Upper lobe of right lung (tissue), 1 donor: ENCODE measurements at regions not wholly inside any gene's neighbourhood (a gene's known extent, or its start where the extent isn't known, plus 50 kb on each side); places are given as distances from the start of the nearest gene placed in this dataset.
A peak's percentile ranks its signal among the peaks of the same experiment; 100 is the strongest.

Source experiments
- ATAC-seq: fragments of 200-7000 bp; cut with Tn5 transposase; one replicate; pipeline ENCODE4 v1.9.1; 2020; ENCODE audit warnings: mild to moderate bottlenecking, moderate library complexity
- DNase-seq: peaks from one replicate; pipeline ENCODE4 v3.0.0-alpha.2; 2020
- H3K27ac ChIP-seq: fragments of 200-600 bp; one replicate; pipeline ENCODE4 v1.8.0; 2022
- H3K27me3 ChIP-seq: fragments of 200-600 bp; one replicate; pipeline ENCODE4 v1.8.0; 2022; ENCODE audit warnings: mild to moderate bottlenecking
- H3K36me3 ChIP-seq: fragments of 200-600 bp; one replicate; pipeline ENCODE4 v1.8.0; 2022
- H3K4me1 ChIP-seq: fragments of 200-600 bp; one replicate; pipeline ENCODE4 v1.8.0; 2022
- H3K4me3 ChIP-seq: fragments of 200-600 bp; one replicate; pipeline ENCODE4 v1.8.0; 2022; ENCODE audit warnings: mild to moderate bottlenecking
- H3K9me3 ChIP-seq: fragments of 200-600 bp; one replicate; pipeline ENCODE4 v1.8.0; 2022
- intact Hi-C: fragments of 100-400 bp; cut with DNase I; formaldehyde crosslinking; loops from one replicate; pipeline ENCODE4 v1.11.0; 2022
- TF ChIP-seq, protein P1 (sequence below): fragments of 200-600 bp; IDR thresholded peaks from one replicate; pipeline ENCODE4 v1.8.0; 2022; ENCODE audit warnings: antibody characterized with exemption
- donor health status: DM: no; HTN: yes; CAD: no; lungs with severe emphysema.

DNA sequence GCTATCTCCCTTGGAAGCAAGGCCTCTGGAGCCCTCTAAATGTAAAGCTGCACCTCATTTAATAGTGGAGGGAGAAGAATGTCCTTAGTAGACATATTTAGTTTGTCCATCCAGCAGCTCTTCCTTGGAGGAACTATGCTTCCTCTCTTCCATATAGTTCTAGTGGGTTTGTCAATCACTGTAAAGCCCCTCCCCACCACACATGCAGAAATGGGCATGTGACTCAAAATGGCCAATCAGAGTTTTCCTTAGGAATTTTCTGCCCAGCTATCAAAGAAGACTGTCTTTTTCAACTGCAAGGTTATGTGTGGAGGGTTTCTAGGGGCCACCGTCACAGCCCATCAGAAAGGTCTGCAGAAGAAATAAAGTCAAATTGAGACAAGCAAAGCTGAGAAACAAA is 175.5 kb downstream of the MIS18A start:
- no peak for DNase-seq
- Histone ChIP-seq H3K4me3 (no peak overlapping the region), H3K27me3 (no peaks in the 10 kb centered on the region), H3K9me3 (no peaks in the 10 kb centered on the region), H3K27ac (no peak overlapping the region), H3K4me1 (no peaks in the 10 kb centered on the region), H3K36me3 (no peaks in the 10 kb centered on the region)
- ATAC-seq, result no peak
- TF ChIP-seq, protein P1, sequence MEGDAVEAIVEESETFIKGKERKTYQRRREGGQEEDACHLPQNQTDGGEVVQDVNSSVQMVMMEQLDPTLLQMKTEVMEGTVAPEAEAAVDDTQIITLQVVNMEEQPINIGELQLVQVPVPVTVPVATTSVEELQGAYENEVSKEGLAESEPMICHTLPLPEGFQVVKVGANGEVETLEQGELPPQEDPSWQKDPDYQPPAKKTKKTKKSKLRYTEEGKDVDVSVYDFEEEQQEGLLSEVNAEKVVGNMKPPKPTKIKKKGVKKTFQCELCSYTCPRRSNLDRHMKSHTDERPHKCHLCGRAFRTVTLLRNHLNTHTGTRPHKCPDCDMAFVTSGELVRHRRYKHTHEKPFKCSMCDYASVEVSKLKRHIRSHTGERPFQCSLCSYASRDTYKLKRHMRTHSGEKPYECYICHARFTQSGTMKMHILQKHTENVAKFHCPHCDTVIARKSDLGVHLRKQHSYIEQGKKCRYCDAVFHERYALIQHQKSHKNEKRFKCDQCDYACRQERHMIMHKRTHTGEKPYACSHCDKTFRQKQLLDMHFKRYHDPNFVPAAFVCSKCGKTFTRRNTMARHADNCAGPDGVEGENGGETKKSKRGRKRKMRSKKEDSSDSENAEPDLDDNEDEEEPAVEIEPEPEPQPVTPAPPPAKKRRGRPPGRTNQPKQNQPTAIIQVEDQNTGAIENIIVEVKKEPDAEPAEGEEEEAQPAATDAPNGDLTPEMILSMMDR, result no peak
- intact Hi-C loops, result no loop called here

DNA sequence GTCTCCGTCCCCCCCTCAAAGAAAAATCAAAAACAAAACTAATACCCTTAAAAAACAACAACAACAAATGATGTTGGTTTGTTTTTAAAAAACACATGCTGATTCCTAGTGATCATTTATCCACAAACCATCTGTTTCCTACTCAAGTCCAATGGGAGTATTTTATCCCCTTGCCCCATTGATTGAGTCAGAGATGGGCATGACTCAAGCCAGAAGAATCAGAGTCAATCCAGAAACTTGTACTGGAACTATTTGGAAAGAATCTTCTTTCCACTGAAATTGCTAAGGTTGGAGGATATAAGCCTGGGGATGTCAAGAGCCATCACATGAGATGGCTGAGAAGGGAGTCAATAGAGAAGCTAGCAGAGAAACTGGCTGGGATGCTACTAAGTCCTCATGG is 176.4 kb downstream of the MIS18A start:
- ATAC-seq (no peak), DNase-seq (no peak)
- H3K9me3 ChIP-seq, result no peaks in the 10 kb centered on the region
- H3K4me1 ChIP-seq, result no peaks in the 10 kb centered on the region
- H3K27ac ChIP-seq, result no peak overlapping the region
- H3K27me3 ChIP-seq, result no peaks in the 10 kb centered on the region
- no peak overlapping the region for H3K4me3 ChIP-seq
- intact Hi-C loops, result no loop called here
- H3K36me3 ChIP-seq, result no peaks in the 10 kb centered on the region
- TF ChIP-seq, protein P1, result no peak

DNA sequence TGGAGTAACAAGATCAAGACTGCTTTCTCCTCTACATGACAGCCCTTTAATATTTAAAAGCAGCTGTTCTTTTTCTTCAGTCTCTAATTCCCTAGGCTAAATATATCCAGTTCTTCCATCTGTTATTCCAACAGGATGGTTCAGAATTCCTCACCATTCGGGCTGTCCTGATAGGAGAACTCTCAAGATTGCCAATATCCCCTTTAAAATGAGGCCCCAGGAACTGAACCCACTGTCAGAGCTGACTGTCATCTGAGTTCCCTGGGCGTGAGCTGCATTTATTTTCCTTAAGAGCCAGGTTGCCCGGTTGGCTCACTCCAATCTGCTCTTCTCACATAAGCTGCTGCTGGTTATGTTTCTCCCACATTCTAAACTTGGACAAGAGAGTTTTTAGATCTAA is 177.6 kb downstream of the MIS18A start:
- ATAC-seq, result no peak
- intact Hi-C loops, result no loop called here
- no peak overlapping the region for H3K27ac ChIP-seq
- DNase-seq, result no peak
- H3K36me3 ChIP-seq, result no peaks in the 10 kb centered on the region
- H3K4me1 ChIP-seq, result no peaks in the 10 kb centered on the region
- H3K9me3 ChIP-seq, result no peaks in the 10 kb centered on the region
- TF ChIP-seq, protein P1, result no peak
- H3K4me3 ChIP-seq, result no peak overlapping the region
- no peaks in the 10 kb centered on the region for H3K27me3 ChIP-seq

DNA sequence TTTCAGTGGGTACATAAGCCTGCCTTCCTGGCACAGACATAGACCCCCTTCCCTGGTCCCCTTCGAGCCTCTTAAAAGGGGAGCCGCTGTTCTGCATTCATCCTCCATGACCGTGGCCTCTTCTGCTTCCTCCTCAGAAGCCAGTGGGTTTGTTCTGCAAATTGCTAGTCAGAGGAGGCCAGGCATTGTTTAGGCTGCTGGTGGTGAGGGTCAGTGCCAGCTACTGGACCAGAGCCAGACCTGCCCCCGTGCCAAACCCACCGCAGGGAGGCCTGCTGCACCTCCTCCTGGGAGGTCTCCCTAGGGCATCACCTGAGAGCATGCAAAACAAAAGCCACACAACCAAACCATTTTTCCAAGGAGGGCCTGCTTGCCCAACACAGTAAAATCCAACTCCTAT is 178.4 kb downstream of the MIS18A start:
- TF ChIP-seq, protein P1, result no peak
- no peaks in the 10 kb centered on the region for H3K4me1 ChIP-seq
- H3K4me3 ChIP-seq, result no peak overlapping the region
- ATAC-seq (peak; percentile 8), DNase-seq (no peak)
- intact Hi-C loops, result no loop called here
- H3K27me3 ChIP-seq, result no peaks in the 10 kb centered on the region
- no peaks in the 10 kb centered on the region for H3K36me3 ChIP-seq
- no peaks in the 10 kb centered on the region for H3K9me3 ChIP-seq
- no peak overlapping the region for H3K27ac ChIP-seq

DNA sequence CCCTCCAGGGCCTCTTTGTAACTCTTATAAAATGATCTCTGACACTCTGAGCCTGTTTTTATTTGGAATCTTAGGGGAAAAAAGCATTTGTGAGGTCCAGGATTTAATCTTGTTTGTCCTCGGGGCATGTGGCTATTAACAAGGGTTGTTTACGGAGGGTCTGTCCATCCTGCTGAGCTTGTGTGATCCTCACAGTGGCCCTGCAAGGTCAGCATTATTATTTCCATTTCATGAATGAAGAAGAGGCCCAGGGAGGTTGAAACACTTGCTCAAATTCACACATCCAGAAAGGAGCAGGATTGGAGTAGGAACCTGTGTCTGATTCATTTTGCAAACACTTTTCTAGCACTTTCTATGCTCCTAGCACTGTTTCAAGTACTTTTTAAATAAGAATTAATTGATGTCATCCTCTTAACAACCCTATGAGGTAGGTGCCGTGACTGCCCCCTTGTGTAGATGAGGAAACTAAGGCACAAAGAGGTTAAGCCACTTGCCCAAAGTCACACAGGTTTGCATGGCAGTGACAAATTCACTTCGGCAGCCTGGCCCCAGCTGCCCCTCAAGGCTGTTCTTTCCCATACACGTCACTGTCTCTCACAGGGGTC is 178.9 kb downstream of the MIS18A start:
- Histone ChIP-seq H3K4me3 (no peak overlapping the region), H3K36me3 (no peaks in the 10 kb centered on the region), H3K27me3 (no peaks in the 10 kb centered on the region), H3K4me1 (no peaks in the 10 kb centered on the region), H3K27ac (no peak overlapping the region), H3K9me3 (no peaks in the 10 kb centered on the region)
- intact Hi-C loops, result no loop called here
- ATAC-seq (peak; percentile 24), DNase-seq (no peak)
- TF ChIP-seq, protein P1, result no peak

DNA sequence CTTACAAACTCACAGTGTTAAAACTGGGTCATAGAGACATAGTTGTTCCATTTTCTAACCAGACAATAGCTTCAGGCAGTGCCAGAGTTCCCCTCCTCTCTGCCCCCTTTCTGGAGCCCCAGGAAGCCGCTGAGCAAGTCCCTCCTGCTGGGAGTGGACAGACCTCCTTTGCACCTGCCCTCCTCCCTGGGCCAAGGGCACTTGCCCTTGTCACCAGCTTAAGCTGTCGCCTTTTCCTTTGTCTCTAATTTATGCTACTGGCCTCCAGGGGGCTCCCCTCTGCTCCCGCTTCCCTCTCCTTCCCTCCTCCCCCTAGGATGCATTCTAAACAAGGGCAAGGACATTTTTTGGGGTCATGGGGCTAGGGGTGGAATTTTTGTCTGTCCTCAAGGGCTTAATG is 182.4 kb downstream of the MIS18A start:
- no peak overlapping the region for H3K27ac ChIP-seq
- TF ChIP-seq, protein P1, result no peak
- ATAC-seq (peak; percentile 28), DNase-seq (no peak)
- intact Hi-C loops, result no loop called here
- H3K27me3 ChIP-seq, result no peaks in the 10 kb centered on the region
- H3K36me3 ChIP-seq, result no peaks in the 10 kb centered on the region
- H3K4me3 ChIP-seq, result no peak overlapping the region
- no peaks in the 10 kb centered on the region for H3K9me3 ChIP-seq
- H3K4me1 ChIP-seq, result no peaks in the 10 kb centered on the region
